Osteocyte (in vitro differentiated cells): ENCODE measurements at regions not wholly inside any gene's neighbourhood (a gene's known extent, or its start where the extent isn't known, plus 50 kb on each side); places are given as distances from the start of the nearest gene placed in this dataset.

ENCODE experiments used
- DNase-seq: peaks from one replicate; pipeline ENCODE4 v3.0.0; 2021; ENCODE audit warnings: mixed read lengths; ENCODE audit not compliant: unreplicated experiment; ENCODE audit errors: extremely low spot score
- H3K27ac Mint-ChIP-seq: one replicate; pipeline ENCODE4 v1.8.0; 2021; ENCODE audit warnings: mild to moderate bottlenecking, mixed read lengths; ENCODE audit not compliant: unreplicated experiment
- H3K27me3 Mint-ChIP-seq: one replicate; pipeline ENCODE4 v1.8.0; 2021; ENCODE audit warnings: mixed read lengths; ENCODE audit not compliant: unreplicated experiment
- H3K36me3 Mint-ChIP-seq: one replicate; pipeline ENCODE4 v1.8.0; 2021; ENCODE audit warnings: mixed read lengths; ENCODE audit not compliant: unreplicated experiment
- H3K4me1 Mint-ChIP-seq: one replicate; pipeline ENCODE4 v1.8.0; 2021; ENCODE audit warnings: mixed read lengths; ENCODE audit not compliant: unreplicated experiment
- H3K4me3 Mint-ChIP-seq: one replicate; pipeline ENCODE4 v1.8.0; 2021; ENCODE audit warnings: mild to moderate bottlenecking, moderate library complexity, mixed read lengths; ENCODE audit not compliant: unreplicated experiment
- H3K9me3 Mint-ChIP-seq: one replicate; pipeline ENCODE4 v1.8.0; 2021; ENCODE audit warnings: mixed read lengths; ENCODE audit not compliant: unreplicated experiment
- TF ChIP-seq, protein P1 (sequence below): fragments of 200-600 bp; sonication (generic); IDR thresholded peaks from 2 replicates; pipeline ENCODE4 v1.5.0; 2021; ENCODE audit warnings: antibody characterized with exemption, mild to moderate bottlenecking, moderate library complexity

DNA sequence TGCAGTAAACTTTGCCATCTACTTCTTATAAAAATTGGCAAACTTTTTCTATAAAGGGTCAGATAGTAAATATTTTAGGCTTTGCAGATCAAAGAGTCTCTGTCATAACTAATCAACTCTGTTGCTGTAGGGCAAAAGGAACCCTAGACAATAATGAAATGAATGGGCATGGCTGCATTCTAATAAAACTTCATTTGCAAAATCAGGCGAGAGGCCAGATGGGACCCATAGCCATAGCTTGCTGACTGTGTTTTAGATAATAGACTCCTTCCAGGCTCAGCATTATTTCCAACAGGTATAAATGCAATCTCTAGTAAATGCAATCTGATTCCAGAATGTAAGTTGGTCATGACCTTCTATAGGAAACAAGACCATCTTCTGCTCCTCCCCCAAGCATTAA lies 490.7 kb downstream of the TOX3 start:
- H3K4me3 Mint-ChIP-seq = no peak overlapping the region
- H3K27me3 Mint-ChIP-seq = peaks cover 37% of the 10 kb centered on the region
- H3K36me3 Mint-ChIP-seq = no peaks in the 10 kb centered on the region
- no peaks in the 10 kb centered on the region for H3K4me1 Mint-ChIP-seq
- DNase-seq = no peak
- H3K9me3 Mint-ChIP-seq = no peaks in the 10 kb centered on the region
- H3K27ac Mint-ChIP-seq = no peak overlapping the region
- TF ChIP-seq, protein P1, sequence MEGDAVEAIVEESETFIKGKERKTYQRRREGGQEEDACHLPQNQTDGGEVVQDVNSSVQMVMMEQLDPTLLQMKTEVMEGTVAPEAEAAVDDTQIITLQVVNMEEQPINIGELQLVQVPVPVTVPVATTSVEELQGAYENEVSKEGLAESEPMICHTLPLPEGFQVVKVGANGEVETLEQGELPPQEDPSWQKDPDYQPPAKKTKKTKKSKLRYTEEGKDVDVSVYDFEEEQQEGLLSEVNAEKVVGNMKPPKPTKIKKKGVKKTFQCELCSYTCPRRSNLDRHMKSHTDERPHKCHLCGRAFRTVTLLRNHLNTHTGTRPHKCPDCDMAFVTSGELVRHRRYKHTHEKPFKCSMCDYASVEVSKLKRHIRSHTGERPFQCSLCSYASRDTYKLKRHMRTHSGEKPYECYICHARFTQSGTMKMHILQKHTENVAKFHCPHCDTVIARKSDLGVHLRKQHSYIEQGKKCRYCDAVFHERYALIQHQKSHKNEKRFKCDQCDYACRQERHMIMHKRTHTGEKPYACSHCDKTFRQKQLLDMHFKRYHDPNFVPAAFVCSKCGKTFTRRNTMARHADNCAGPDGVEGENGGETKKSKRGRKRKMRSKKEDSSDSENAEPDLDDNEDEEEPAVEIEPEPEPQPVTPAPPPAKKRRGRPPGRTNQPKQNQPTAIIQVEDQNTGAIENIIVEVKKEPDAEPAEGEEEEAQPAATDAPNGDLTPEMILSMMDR = no peak

DNA sequence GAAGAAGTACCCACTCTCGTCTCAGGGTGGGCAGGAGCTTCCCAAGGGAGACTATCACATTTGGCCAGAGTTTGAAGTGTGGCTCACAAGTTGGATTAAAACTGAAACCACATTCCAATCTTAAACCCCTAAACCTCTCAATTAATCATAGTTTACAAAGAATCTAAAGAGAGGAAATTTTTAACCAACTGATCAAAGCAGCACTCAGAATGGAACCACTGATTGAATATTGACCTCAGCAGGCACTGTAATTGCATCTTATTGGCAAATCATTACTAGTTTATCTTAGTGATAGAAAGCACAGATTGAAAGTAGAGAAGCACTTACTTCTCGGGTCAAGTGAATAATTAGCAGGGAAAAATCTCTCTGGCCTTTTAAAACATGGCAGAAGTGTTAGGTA lies 491.6 kb downstream of the TOX3 start:
- Mint-ChIP-seq H3K4me3 (no peak overlapping the region), H3K9me3 (peaks cover 4% of the 10 kb centered on the region), H3K36me3 (no peaks in the 10 kb centered on the region), H3K27ac (no peak overlapping the region), H3K27me3 (peaks cover 33% of the 10 kb centered on the region), H3K4me1 (no peaks in the 10 kb centered on the region)
- DNase-seq = no peak
- TF ChIP-seq, protein P1 = no peak

- H3K4me1 Mint-ChIP-seq = no peaks in the 10 kb centered on the region
- H3K36me3 Mint-ChIP-seq = no peaks in the 10 kb centered on the region
- peaks cover 5% of the 10 kb centered on the region for H3K9me3 Mint-ChIP-seq
- TF ChIP-seq, protein P1 = no peak
- no peak for DNase-seq
- H3K4me3 Mint-ChIP-seq = no peak overlapping the region
- H3K27ac Mint-ChIP-seq = no peak overlapping the region
- peaks cover 25% of the 10 kb centered on the region for H3K27me3 Mint-ChIP-seq
Observed at GRCh38 chr16:52054326-52054725, 492.6 kb downstream of the TOX3 start.

- Mint-ChIP-seq H3K36me3 (no peaks in the 10 kb centered on the region), H3K4me1 (no peaks in the 10 kb centered on the region), H3K27ac (no peak overlapping the region), H3K9me3 (peaks cover 5% of the 10 kb centered on the region), H3K27me3 (peaks cover 11% of the 10 kb centered on the region), H3K4me3 (no peak overlapping the region)
- TF ChIP-seq, protein P1 = no peak
- DNase-seq = no peak
Observed at GRCh38 chr16:52052818-52053217, 494.1 kb downstream of the TOX3 start.

- no peak for DNase-seq
- no peak overlapping the region for H3K27ac Mint-ChIP-seq
- no peaks in the 10 kb centered on the region for H3K4me1 Mint-ChIP-seq
- no peaks in the 10 kb centered on the region for H3K36me3 Mint-ChIP-seq
- no peak overlapping the region for H3K4me3 Mint-ChIP-seq
- H3K9me3 Mint-ChIP-seq = peaks cover 5% of the 10 kb centered on the region
- TF ChIP-seq, protein P1 = no peak
- peaks cover 4% of the 10 kb centered on the region for H3K27me3 Mint-ChIP-seq
Observed at GRCh38 chr16:52051414-52052172, 495.4 kb downstream of the TOX3 start.
